NCI-H345 treated with DMSO at 0.1 percent for 48 hours (cell line): ENCODE measurements at regions not wholly inside any gene's neighbourhood (a gene's known extent, or its start where the extent isn't known, plus 50 kb on each side); places are given as distances from the start of the nearest gene placed in this dataset.
"Not testable (repeated sequence)": the region's sequence is repeated elsewhere in the genome, so short reads cannot be mapped to it uniquely, and the experiment has no call there.

Experiments
- DNase-seq: peaks from one replicate; lab custom pipeline; 2025; ENCODE audit not compliant: unreplicated experiment; lab: John Stamatoyannopoulos, UW

- no peak for DNase-seq
Measured at GRCh38 chr1:184889166-184889565, 85.1 kb downstream of the NIBAN1 start.

DNA sequence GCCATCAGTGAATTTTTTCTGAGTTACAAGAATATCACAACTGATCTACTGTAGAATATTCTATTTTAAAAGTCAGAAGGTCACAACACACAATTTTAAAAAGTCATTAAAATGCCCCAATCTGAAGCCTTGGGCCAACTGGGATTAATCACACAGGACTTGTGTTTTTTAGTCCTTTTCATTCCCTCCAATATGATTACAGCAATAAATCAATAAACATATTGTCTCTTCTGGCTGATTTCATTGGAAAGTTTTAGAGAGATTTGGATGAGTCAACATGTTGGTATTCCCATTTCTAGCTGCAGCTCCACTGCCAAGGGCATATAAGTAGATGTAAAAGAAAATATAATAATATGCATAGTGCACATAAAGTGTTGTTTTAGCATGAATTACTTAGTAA lies 85.8 kb downstream of the NIBAN1 start:
- DNase-seq: no peak

DNA sequence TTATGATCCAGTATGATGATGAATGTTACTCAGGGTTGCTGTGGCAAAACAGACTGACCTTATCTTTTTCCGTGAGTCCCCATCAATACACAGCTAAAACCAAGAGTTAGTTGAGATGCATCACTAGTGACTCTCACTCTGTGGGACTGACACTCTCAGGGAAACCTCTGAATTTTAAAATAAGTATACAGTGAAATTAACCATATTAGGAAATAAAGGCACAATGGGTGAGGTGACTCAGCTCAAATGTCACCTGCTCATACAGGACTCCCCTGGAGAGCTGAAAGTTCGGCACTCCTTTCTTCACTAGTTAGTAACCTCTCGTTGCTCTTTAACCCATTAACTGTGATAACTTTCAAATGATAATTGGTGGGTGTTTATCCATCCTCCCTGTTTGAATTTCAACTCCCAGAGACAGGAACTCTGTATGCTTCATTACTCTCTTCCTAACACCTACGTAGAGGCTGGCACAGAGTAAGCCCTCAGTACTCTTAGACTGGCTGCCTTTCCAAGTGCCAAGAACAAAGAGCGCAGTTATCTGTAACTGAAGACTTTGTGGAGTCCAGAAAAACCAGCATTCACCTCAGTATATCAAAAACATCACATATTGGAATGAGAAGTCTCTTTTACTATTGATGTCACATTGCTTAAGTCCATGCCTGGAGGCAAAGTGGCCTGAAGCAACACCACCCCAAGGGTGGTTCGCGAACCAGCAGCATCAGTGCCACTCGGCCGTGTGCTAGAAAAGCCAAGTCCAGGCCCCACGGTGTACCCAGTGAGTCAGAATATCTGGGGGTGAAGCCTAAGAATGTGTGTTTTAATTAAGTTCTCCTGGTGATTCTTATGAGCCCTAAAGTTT lies 91.1 kb downstream of the NIBAN1 start:
- no peak for DNase-seq

- DNase-seq: no peak
Measured at GRCh38 chr1:184881941-184882913, 92.1 kb downstream of the NIBAN1 start.

- DNase-seq: no peak
Measured at GRCh38 chr1:184879876-184880557, 94.3 kb downstream of the NIBAN1 start.

- DNase-seq: no peak
Measured at GRCh38 chr1:184878602-184879001, 95.7 kb downstream of the NIBAN1 start.

- no peak for DNase-seq
Measured at GRCh38 chr1:184878002-184878401, 96.3 kb downstream of the NIBAN1 start.

DNA sequence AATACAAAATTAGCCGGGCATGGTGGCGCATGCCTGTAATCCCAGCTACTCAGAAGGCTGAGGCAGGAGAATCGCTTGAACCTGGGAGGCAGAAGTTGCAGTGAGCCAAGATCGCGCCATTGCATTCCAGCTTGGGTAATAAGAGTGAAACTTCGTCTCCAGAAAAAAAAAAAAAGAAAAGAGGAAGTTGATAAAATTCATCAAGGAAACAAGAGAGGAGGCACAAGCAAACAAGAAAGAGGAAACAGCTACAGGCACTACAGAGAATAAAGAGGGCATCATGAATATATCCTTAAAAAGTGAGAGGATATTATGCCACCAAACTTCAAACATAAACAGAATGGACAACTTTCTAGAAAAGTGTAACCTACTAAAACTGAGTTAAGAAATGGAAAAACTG lies 98.3 kb downstream of the NIBAN1 start:
- not testable (repeated sequence) for DNase-seq

GRCh38 chr1:184875218-184875617 lies 99.1 kb downstream of the NIBAN1 start:
- DNase-seq: no peak

- DNase-seq: no peak
Measured at GRCh38 chr1:184870319-184870718, 104.0 kb downstream of the NIBAN1 start.

DNA sequence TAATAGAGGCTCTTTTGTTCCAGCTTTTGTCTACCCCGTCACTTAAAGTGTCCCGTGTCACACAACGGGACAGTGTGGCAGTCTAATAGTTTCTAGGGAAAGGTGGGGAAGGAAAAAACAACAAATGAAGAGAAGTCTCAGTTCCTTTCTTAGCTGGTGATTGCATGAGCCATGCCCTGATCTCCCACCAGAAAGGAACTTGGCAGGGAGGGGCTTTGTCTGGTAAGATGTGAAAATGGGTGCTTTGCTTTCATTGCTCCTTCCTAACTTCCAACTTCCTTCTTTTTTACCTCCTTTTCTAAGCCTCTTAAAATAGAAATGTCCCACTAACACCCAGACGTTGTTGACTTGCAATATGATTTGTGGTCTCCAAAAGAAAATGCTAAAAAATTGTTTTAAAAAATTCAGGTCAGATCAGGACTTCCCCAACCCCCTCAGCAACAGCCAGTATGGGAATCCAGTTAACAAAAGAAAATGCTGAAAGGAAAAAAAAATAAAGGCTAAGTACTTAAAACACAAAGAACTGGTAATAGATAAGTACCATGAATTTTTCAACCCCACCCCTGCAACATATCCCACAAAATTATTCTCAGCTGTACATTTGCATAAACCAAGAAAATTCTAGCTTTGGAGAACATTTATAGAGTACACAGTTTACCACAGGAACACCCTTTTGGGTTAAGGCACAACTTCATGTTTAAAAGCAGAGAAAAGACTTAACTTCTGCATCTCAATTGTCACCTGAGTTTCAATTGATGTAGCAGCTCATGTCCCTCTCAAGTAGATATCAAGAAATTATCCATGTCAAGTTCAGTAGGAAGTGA lies 106.2 kb downstream of the NIBAN1 start:
- no peak for DNase-seq

DNA sequence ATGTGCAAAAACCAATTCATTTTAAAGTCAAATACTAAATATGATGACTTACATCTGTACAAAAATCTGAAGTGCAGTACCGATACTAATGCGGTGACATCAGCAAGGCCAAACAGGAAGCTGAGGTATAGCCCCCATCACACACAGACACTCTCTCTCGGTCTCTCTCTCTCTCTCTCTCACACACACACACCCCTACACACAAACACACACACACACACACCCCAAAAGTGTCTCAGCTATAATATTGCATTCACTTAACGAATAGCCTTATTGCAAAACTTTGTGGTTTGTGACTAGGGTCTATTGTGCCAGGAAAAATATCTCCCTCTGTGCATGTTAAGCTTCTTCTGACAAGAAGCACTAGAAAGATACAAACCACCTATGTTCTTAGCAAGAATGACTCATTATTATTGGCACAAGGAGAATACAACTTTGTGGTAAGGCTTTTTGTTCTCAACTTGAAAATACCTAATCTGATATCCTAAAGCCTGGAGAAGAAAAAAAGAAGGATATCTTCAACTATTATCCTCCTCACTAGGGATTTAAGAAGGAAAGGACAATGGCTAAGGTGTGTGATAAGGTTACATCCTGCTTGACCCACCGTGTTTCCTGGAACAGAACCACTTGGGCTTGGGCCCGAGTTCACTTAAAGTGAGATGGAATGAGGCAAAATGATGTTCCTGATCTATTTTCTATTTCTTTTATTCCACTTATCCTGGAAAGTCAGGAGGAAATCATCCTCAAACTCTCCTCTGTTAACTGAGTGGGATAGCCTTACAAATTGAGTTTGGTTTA lies 107.1 kb downstream of the NIBAN1 start:
- DNase-seq: no peak

DNA sequence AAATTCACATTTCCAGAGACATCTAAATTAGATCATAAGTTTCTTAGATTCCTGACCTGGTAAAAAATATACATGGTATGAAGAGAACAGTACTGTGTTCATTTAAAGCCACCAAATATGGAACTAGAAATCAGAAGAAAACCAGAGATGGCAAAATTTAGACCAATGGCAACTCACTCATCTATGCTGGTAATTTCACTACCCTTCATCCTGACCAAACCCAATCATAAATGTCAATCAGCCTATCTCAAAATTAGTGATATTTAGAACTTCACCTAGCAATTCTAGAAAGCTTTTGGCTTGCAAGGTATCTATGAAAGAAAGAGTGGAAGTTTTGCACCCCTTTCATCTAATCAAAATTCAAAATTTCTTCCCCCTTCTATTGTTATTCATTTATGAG lies 107.7 kb downstream of the NIBAN1 start:
- DNase-seq: no peak

- DNase-seq: no peak
Measured at GRCh38 chr1:184865831-184866230, 108.5 kb downstream of the NIBAN1 start.

DNA sequence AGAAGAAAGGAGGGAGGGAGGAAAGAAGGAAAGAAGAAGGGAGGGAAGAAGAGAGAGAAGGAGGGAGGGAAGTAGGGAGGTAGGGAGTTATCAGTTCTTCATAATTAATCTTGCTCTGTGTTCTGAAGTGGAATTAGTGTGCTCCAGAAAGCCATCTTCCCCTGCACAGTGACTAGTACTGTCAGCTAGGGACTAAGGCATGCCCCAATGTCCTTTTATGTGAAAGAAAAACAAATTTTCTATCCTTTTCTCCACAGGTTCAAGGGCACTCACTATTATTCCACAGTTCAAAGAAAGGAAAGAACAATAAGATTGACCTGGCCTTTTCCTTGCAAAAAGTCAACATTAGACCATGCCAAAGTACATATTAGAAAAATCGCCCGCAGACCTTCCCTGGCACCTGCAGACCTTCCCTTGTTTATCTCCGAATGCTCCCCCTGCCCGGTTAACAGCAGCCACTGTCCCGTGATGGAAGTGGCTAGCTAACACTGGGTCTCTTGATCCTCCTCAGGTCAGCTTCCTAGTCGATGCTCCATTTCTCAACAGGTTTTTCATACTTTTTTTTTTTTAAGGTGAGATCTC lies 107.2 kb upstream of the EDEM3 start:
- no peak for DNase-seq

- DNase-seq: no peak
Measured at GRCh38 chr1:184860985-184861754, 106.5 kb upstream of the EDEM3 start.

- DNase-seq: no peak
Measured at GRCh38 chr1:184860535-184860934, 105.9 kb upstream of the EDEM3 start.

DNA sequence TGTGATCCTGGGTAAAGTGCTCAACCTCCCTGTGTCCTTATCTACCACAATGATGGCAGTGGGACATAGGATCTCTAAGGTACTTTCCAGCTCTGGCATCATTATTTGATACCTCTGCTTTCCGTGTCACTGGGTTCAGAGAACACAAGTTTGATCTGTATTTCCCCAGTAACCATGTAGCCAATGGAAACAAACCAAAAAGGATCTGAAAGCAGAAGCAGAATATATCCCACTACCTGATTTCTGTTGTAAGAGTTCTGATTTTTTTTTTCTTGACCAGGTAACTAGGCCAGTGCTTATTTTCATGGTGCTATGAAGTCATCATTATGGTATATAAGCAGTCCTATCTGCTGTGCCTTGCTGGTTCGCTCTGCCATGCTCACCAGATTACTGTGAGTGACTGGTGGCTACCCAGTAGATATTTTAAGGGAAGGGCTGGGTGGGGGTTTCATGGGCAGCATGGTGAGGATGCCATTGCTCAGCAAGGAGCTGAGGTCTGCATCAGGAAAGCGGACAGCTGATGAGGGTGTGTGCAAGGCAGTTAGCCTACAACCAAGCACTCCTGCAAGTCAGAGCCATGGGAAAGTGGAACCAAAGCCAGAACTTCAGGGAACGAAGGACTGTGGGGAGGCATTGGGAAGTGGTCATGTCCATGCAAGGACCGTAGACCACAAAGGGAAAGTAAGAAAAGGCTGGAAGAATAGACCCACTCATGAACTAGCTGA lies 104.9 kb upstream of the EDEM3 start:
- DNase-seq: no peak
